KMS-11 (cell line): ENCODE measurements at regions not wholly inside any gene's neighbourhood (a gene's known extent, or its start where the extent isn't known, plus 50 kb on each side); places are given as distances from the start of the nearest gene placed in this dataset.

Source experiments
- H2AFZ ChIP-seq: fragments of 200-600 bp; sonication (generic); 2 replicates; pipeline ENCODE4 v1.6.1; 2016; ENCODE audit warnings: antibody characterized with exemption, mixed run types, low read depth
- H3K27ac ChIP-seq: fragments of 200-600 bp; sonication (generic); 2 replicates; pipeline ENCODE4 v1.6.1; 2016; ENCODE audit warnings: mild to moderate bottlenecking, mixed run types
- H3K27me3 ChIP-seq: fragments of 200-600 bp; sonication (generic); 2 replicates; pipeline ENCODE4 v1.6.1; 2017; ENCODE audit warnings: mild to moderate bottlenecking, low read depth, mixed run types, moderate library complexity; ENCODE audit not compliant: insufficient read depth
- H3K36me3 ChIP-seq: fragments of 200-600 bp; sonication (generic); 2 replicates; pipeline ENCODE4 v1.6.1; 2017; ENCODE audit warnings: mild to moderate bottlenecking, mixed run types; ENCODE audit not compliant: insufficient read depth
- H3K4me1 ChIP-seq: fragments of 200-600 bp; sonication (generic); 2 replicates; pipeline ENCODE4 v1.6.1; 2016; ENCODE audit warnings: mild to moderate bottlenecking, low read depth, mixed run types; ENCODE audit not compliant: poor library complexity, severe bottlenecking
- H3K4me2 ChIP-seq: fragments of 200-600 bp; sonication (generic); 2 replicates; pipeline ENCODE4 v1.7.0; 2016; ENCODE audit warnings: mild to moderate bottlenecking, mixed run types
- H3K4me3 ChIP-seq: fragments of 200-600 bp; sonication (generic); IDR thresholded peaks from 2 replicates; pipeline ENCODE4 v1.6.1; 2017; ENCODE audit warnings: low read depth, low read length, mixed read lengths; ENCODE audit not compliant: insufficient read depth
- H3K79me2 ChIP-seq: fragments of 200-600 bp; sonication (generic); 2 replicates; pipeline ENCODE4 v1.6.1; 2016; ENCODE audit warnings: low read depth, mixed run types; ENCODE audit not compliant: insufficient read depth
- H3K9ac ChIP-seq: fragments of 200-600 bp; sonication (generic); 2 replicates; pipeline ENCODE4 v1.6.1; 2016; ENCODE audit warnings: mild to moderate bottlenecking, mixed run types
- H4K20me1 ChIP-seq: fragments of 200-600 bp; sonication (generic); 2 replicates; pipeline ENCODE4 v1.6.1; 2016; ENCODE audit warnings: mild to moderate bottlenecking, mixed run types; ENCODE audit not compliant: insufficient read depth
- CTCF ChIP-seq: fragments of 200-600 bp; sonication (generic); conservative IDR thresholded peaks from 2 replicates; pipeline ENCODE4 v1.6.1; 2017; ENCODE audit warnings: low read depth, mild to moderate bottlenecking, antibody characterized with exemption, low read length, moderate library complexity, mixed read lengths

GRCh38 chr7:79713276-79713675, 259.8 kb upstream of the MAGI2 start:
- H3K4me2 ChIP-seq: no peak overlapping the region
- H3K4me3 ChIP-seq: no peak overlapping the region
- H3K27me3 ChIP-seq: no peaks in the 10 kb centered on the region
- H3K4me1 ChIP-seq: no peaks in the 10 kb centered on the region
- H3K27ac ChIP-seq: no peak overlapping the region
- no peak overlapping the region for H3K9ac ChIP-seq
- no peaks in the 10 kb centered on the region for H4K20me1 ChIP-seq
- H3K79me2 ChIP-seq: no peaks in the 10 kb centered on the region
- TF ChIP-seq CTCF: no peak
- H3K36me3 ChIP-seq: no peaks in the 10 kb centered on the region
- no peak overlapping the region for H2AFZ ChIP-seq

GRCh38 chr7:79711660-79712059, 258.2 kb upstream of the MAGI2 start:
- no peaks in the 10 kb centered on the region for H4K20me1 ChIP-seq
- H3K9ac ChIP-seq: no peak overlapping the region
- H3K79me2 ChIP-seq: no peaks in the 10 kb centered on the region
- no peaks in the 10 kb centered on the region for H3K27me3 ChIP-seq
- H2AFZ ChIP-seq: no peak overlapping the region
- H3K27ac ChIP-seq: no peak overlapping the region
- H3K36me3 ChIP-seq: no peaks in the 10 kb centered on the region
- H3K4me3 ChIP-seq: no peak overlapping the region
- TF ChIP-seq CTCF: no peak
- no peaks in the 10 kb centered on the region for H3K4me1 ChIP-seq
- no peak overlapping the region for H3K4me2 ChIP-seq

- TF ChIP-seq CTCF: no peak
- H3K27me3 ChIP-seq: no peaks in the 10 kb centered on the region
- no peak overlapping the region for H3K4me2 ChIP-seq
- H3K79me2 ChIP-seq: no peaks in the 10 kb centered on the region
- no peak overlapping the region for H2AFZ ChIP-seq
- H3K36me3 ChIP-seq: no peaks in the 10 kb centered on the region
- H4K20me1 ChIP-seq: no peaks in the 10 kb centered on the region
- no peak overlapping the region for H3K9ac ChIP-seq
- H3K27ac ChIP-seq: no peak overlapping the region
- H3K4me3 ChIP-seq: no peak overlapping the region
- no peaks in the 10 kb centered on the region for H3K4me1 ChIP-seq
These were observed 256.3 kb upstream of the MAGI2 start for GRCh38 chr7:79709574-79710409.

DNA sequence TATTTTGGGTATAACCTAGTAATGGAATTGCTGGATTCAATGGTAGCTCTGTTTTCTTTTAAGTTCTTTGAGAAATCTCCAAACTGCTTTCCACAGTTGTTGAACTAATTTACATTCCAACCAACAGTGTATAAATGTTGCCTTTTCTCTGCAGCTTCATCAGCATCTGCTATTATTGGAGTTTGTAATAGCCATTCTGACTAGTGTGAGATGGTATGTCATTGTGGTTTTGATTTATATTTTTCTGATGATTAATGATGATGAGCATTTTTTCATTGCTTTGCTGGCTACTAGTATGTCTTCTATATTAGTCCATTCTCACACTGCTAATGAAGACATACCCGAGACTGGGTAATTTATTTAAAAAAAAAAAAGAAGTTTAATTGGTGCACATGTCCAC, 248.6 kb upstream of the MAGI2 start:
- Histone ChIP-seq H3K9ac (no peak overlapping the region), H3K79me2 (no peaks in the 10 kb centered on the region), H2AFZ (no peak overlapping the region), H3K36me3 (no peaks in the 10 kb centered on the region), H3K27ac (no peak overlapping the region), H3K27me3 (no peaks in the 10 kb centered on the region), H3K4me2 (no peak overlapping the region), H4K20me1 (no peaks in the 10 kb centered on the region), H3K4me1 (no peaks in the 10 kb centered on the region), H3K4me3 (no peak overlapping the region)
- TF ChIP-seq CTCF: no peak
